HCT116 (cell line): ENCODE measurements at regions not wholly inside any gene's neighbourhood (a gene's known extent, or its start where the extent isn't known, plus 50 kb on each side); places are given as distances from the start of the nearest gene placed in this dataset.

ENCODE experiments used
- ATAC-seq: fragments of 200-7000 bp; cut with Tn5 transposase; 2 replicates; pipeline ENCODE4 v1.9.1; 2020; ENCODE audit warnings: mild to moderate bottlenecking, moderate library complexity
- BruUV-seq: library from RNA; stranded (reverse); fragments of 400-500 nt; replicated peaks from 2 replicates; lab custom pipeline; 2021; lab: Mats Ljungman, UMichigan
- CTCF ChIA-PET: fragments of 300-600 bp; sonication (Branson Sonifier 250); formaldehyde crosslinking; loops from one replicate; lab custom pipeline; 2021; ENCODE audit warnings: antibody characterized with exemption; lab: Charles Lee
- POLR2A ChIA-PET: fragments of 300-600, 350-600 bp; sonication (Branson Sonifier 250); formaldehyde crosslinking; loops from one replicate; lab custom pipeline; 2021; ENCODE audit warnings: antibody characterized with exemption; lab: Charles Lee
- RAD21 ChIA-PET, 2 experiments: fragments of 300-600 bp; sonication (Branson Sonifier 250); formaldehyde crosslinking; loops; one replicate each; lab custom pipeline; 2023; ENCODE audit warnings: low total read pairs in 2 of 2; ENCODE audit not compliant: uncharacterized antibody in 2 of 2, unreplicated experiment in 2 of 2, low non-redundant PET in 1 of 2; lab: Charles Lee
- DNase-seq: peaks from one replicate; pipeline ENCODE4 v3.0.0-alpha.2; 2010; ENCODE audit warnings: low read depth, low spot score
- H2AFZ ChIP-seq: fragments of 200-600 bp; shearing (Covaris generic), sonication (generic); 2 replicates; pipeline ENCODE4 v1.6.1; 2017; ENCODE audit warnings: low read depth, mixed run types, mixed read lengths, antibody characterized with exemption, low read length; ENCODE audit not compliant: poor library complexity, severe bottlenecking
- H3K27ac ChIP-seq: 2 replicates; pipeline ENCODE4 v1.5.1; 2012; ENCODE audit warnings: low read depth, low read length
- H3K27me3 ChIP-seq: fragments of 200-600 bp; sonication (generic); 2 replicates; pipeline ENCODE4 v1.6.1; 2016; ENCODE audit warnings: mixed run types, low read length, mixed read lengths; ENCODE audit not compliant: insufficient read depth
- H3K36me3 ChIP-seq, 2 experiments: fragments of 200-500 bp in 1 of 2; fragments of 200-600 bp in 1 of 2; sonication (Bioruptor generic) in 1 of 2; sonication (generic) in 1 of 2; 2 replicates each; pipeline versions ENCODE4 v1.5.1 to v1.6.1; 2014 to 2016; ENCODE audit warnings: low read length in 2 of 2, inconsistent platforms in 1 of 2, mixed read lengths in 1 of 2, mixed run types in 1 of 2; ENCODE audit not compliant: insufficient read depth in 2 of 2, control insufficient read depth in 1 of 2
- H3K4me1 ChIP-seq, 2 experiments: fragments of 200-600 bp in 1 of 2; sonication (generic) in 1 of 2; 2 replicates each; pipeline versions ENCODE4 v1.5.1 to v1.6.1; 2012 to 2017; ENCODE audit warnings: low read length in 2 of 2, inconsistent platforms in 1 of 2, mild to moderate bottlenecking in 1 of 2, mixed read lengths in 1 of 2, mixed run types in 1 of 2, moderate library complexity in 1 of 2; ENCODE audit not compliant: insufficient read depth in 2 of 2, control insufficient read depth in 1 of 2
- H3K4me2 ChIP-seq: fragments of 200-600 bp; sonication (generic); 2 replicates; pipeline ENCODE4 v1.6.1; 2017; ENCODE audit warnings: mixed run types, low read length, mixed read lengths
- H3K4me3 ChIP-seq, 2 experiments: fragments of 200-600 bp in 1 of 2; sonication (generic) in 1 of 2; replicated peaks in 1 of 2; 2 replicates each; pipeline ENCODE4 v1.5.1; 2011 to 2016; ENCODE audit warnings: low read length in 2 of 2, control low read depth in 1 of 2, low read depth in 1 of 2, mild to moderate bottlenecking in 1 of 2, mixed read lengths in 1 of 2, mixed run types in 1 of 2
- H3K79me2 ChIP-seq: fragments of 200-600 bp; sonication (generic); 2 replicates; pipeline ENCODE4 v1.6.1; 2017; ENCODE audit warnings: mild to moderate bottlenecking, mixed run types, low read length, moderate library complexity, mixed read lengths; ENCODE audit not compliant: insufficient read depth
- H3K9ac ChIP-seq: fragments of 200-600 bp; sonication (generic); 2 replicates; pipeline ENCODE4 v1.6.1; 2016; ENCODE audit warnings: low read length, mixed read lengths
- H3K9me2 ChIP-seq: fragments of 200-600 bp; sonication (generic), shearing (Covaris generic); 2 replicates; pipeline ENCODE4 v1.6.1; 2017; ENCODE audit warnings: mixed run types, mild to moderate bottlenecking, moderate library complexity; ENCODE audit not compliant: insufficient read depth
- H3K9me3 ChIP-seq, 2 experiments: fragments of 200-500 bp in 1 of 2; fragments of 200-600 bp in 1 of 2; sonication (Bioruptor generic) in 1 of 2; sonication (generic) in 1 of 2; 2 replicates each; pipeline ENCODE4 v1.6.1; 2014 to 2017; ENCODE audit warnings: low read length in 2 of 2, mixed read lengths in 2 of 2, inconsistent platforms in 1 of 2, low read depth in 1 of 2, mild to moderate bottlenecking in 1 of 2, mixed run types in 1 of 2, moderate library complexity in 1 of 2; ENCODE audit not compliant: control insufficient read depth in 1 of 2, insufficient read depth in 1 of 2
- H4K20me1 ChIP-seq: fragments of 200-600 bp; sonication (generic), shearing (Covaris generic); 2 replicates; pipeline ENCODE4 v1.6.1; 2017; ENCODE audit warnings: mixed run types, mild to moderate bottlenecking, moderate library complexity; ENCODE audit not compliant: insufficient read depth
- FOSL1 ChIP-seq: IDR thresholded peaks from 2 replicates; pipeline ENCODE4 v1.6.1; 2012; ENCODE audit warnings: low read depth
- JUND ChIP-seq: IDR thresholded peaks from 2 replicates; pipeline ENCODE4 v1.6.1; 2012
- POLR2A ChIP-seq: IDR thresholded peaks from 2 replicates; pipeline ENCODE4 v1.7.0; 2011; ENCODE audit warnings: borderline replicate concordance; ENCODE audit not compliant: insufficient read depth, insufficient read length; ENCODE audit errors: extremely low read depth
- RAD21 ChIP-seq: IDR thresholded peaks from 2 replicates; pipeline ENCODE4 v1.6.1; 2012; ENCODE audit warnings: low read depth, mild to moderate bottlenecking
- SP1 ChIP-seq: IDR thresholded peaks from 2 replicates; pipeline ENCODE4 v1.6.1; 2012; ENCODE audit warnings: low read depth
- intact Hi-C: fragments of 100-400 bp; cut with micrococcal nuclease; formaldehyde crosslinking; loops from 2 replicates; pipeline ENCODE4 v1.10.0; 2022
- TF ChIP-seq, protein P1 (sequence below): IDR thresholded peaks from 2 replicates; pipeline ENCODE4 v1.6.1; 2012; ENCODE audit warnings: low read depth

DNA sequence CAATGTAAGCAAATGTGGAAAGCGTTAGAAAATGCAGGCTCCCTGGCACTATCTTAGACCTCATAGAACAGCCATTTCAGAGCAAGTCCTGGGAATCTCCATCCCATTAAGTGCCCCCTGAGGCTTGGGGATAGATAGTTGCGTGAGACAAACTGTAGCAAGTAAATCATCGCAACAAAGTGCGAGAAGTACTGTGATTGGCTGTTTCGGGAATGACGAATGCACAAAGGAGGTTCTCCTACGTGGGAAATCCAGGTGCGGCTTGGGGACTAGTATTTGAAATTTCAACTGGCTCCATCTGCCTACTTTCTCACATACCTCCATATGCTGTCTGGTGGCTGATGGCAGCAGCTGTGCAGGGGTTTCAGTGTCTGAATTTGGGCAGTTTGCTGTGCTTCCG, 84.5 kb downstream of the PLEKHG1 start (continued):
- no peak for TF ChIP-seq POLR2A

GRCh38 chr6:150684714-150685459, 85.2 kb downstream of the PLEKHG1 start:
- intact Hi-C loops: no loop called here
- CTCF ChIA-PET: interaction anchor here (2.5 kb wide), 1 partner anchor 11 kb away, joined by 30 read pairs; no protein-coding TSS in a partner anchor
- ATAC-seq (no peak), DNase-seq (no peak)
- H3K27ac ChIP-seq: no peak overlapping the region
- no peaks in the 10 kb centered on the region for H4K20me1 ChIP-seq
- no peaks in the 10 kb centered on the region for H3K27me3 ChIP-seq
- H2AFZ ChIP-seq: no peak overlapping the region
- POLR2A ChIA-PET: no interaction called here
- no peak overlapping the region for H3K9ac ChIP-seq
- RAD21 ChIA-PET: no interaction called here
- H3K36me3 ChIP-seq: no peaks in the 10 kb centered on the region
- no peak overlapping the region for H3K4me2 ChIP-seq
- H3K9me2 ChIP-seq: no peaks in the 10 kb centered on the region
- TF ChIP-seq SP1 (no peak), FOSL1 (no peak), JUND (no peak), RAD21 (no peak)
- TF ChIP-seq, protein P1, sequence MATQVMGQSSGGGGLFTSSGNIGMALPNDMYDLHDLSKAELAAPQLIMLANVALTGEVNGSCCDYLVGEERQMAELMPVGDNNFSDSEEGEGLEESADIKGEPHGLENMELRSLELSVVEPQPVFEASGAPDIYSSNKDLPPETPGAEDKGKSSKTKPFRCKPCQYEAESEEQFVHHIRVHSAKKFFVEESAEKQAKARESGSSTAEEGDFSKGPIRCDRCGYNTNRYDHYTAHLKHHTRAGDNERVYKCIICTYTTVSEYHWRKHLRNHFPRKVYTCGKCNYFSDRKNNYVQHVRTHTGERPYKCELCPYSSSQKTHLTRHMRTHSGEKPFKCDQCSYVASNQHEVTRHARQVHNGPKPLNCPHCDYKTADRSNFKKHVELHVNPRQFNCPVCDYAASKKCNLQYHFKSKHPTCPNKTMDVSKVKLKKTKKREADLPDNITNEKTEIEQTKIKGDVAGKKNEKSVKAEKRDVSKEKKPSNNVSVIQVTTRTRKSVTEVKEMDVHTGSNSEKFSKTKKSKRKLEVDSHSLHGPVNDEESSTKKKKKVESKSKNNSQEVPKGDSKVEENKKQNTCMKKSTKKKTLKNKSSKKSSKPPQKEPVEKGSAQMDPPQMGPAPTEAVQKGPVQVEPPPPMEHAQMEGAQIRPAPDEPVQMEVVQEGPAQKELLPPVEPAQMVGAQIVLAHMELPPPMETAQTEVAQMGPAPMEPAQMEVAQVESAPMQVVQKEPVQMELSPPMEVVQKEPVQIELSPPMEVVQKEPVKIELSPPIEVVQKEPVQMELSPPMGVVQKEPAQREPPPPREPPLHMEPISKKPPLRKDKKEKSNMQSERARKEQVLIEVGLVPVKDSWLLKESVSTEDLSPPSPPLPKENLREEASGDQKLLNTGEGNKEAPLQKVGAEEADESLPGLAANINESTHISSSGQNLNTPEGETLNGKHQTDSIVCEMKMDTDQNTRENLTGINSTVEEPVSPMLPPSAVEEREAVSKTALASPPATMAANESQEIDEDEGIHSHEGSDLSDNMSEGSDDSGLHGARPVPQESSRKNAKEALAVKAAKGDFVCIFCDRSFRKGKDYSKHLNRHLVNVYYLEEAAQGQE: no peak
- TF ChIP-seq, all 23 proteins: peak for 0
- Histone ChIP-seq H3K79me2 (no peaks in the 10 kb centered on the region), H3K4me1 (peaks cover 0 to 10% of the 10 kb centered on the region in 2 experiments; a peak in 2 of 4 replicates), H3K4me3 (no peak overlapping the region), H3K9me3 (no peaks in the 10 kb centered on the region)
- no TSS peak for BruUV-seq
